ENCODE measurements at regions not wholly inside any gene's neighbourhood (a gene's known extent, or its start where the extent isn't known, plus 50 kb on each side); places are given as distances from the start of the nearest gene placed in this dataset.

- H4K20me1 ChIP-seq (ENCODE audit: insufficient read depth, low read length): no peaks in the 10 kb centered on the region
- Mint-ChIP-seq H3K4me1 (no peaks in the 10 kb centered on the region), H3K36me3 (no peaks in the 10 kb centered on the region), H3K4me3 (no peak overlapping the region), H3K9me3 (peaks cover 2 to 29% (median 12%) of the 10 kb centered on the region in 7 donors), H3K27me3 (ENCODE audit: low read depth in 3 of 3) (peaks cover 0 to 2% (median 0%) of the 10 kb centered on the region in 3 donors), H3K27ac (no peak overlapping the region)
- H3K4me3 ChIP-seq (replicated peaks in 1 of 3; ENCODE audit: low read depth in 2 of 3, low read length in 3 of 3): no peak overlapping the region
- H3K4me1 ChIP-seq (ENCODE audit: control insufficient read depth in 1 of 2, insufficient read depth in 2 of 2, low read length in 2 of 2): no peaks in the 10 kb centered on the region
- no peak overlapping the region for H3K27ac ChIP-seq (ENCODE audit: low read depth in 1 of 2, low read length in 2 of 2)
- H3K27me3 ChIP-seq (ENCODE audit: control insufficient read depth in 2 of 2, insufficient read depth in 2 of 2, low read length in 2 of 2): no peaks in the 10 kb centered on the region
- no peaks in the 10 kb centered on the region for H3K36me3 ChIP-seq (replicated peaks in 1 of 2; ENCODE audit: control insufficient read depth in 1 of 2, insufficient read depth in 2 of 2, low read length in 2 of 2)
- no peak for DNase-seq
- intact Hi-C loops (cut with micrococcal nuclease): no loop called here
- H3K9me3 ChIP-seq (replicated peaks in 1 of 2; ENCODE audit: control insufficient read depth in 1 of 2, insufficient read depth in 1 of 2, low read length in 2 of 2): peaks cover 14 to 16% of the 10 kb centered on the region in 2 donors
- H2AFZ ChIP-seq (ENCODE audit: insufficient read depth, low read depth, low read length, poor library complexity, severe bottlenecking): no peak overlapping the region
- no peaks in the 10 kb centered on the region for H3K79me2 ChIP-seq (ENCODE audit: insufficient read depth, low read length)
- no peak overlapping the region for H3K9ac ChIP-seq (ENCODE audit: insufficient read depth, low read length, poor library complexity, severe bottlenecking)
- TF ChIP-seq, protein P1, sequence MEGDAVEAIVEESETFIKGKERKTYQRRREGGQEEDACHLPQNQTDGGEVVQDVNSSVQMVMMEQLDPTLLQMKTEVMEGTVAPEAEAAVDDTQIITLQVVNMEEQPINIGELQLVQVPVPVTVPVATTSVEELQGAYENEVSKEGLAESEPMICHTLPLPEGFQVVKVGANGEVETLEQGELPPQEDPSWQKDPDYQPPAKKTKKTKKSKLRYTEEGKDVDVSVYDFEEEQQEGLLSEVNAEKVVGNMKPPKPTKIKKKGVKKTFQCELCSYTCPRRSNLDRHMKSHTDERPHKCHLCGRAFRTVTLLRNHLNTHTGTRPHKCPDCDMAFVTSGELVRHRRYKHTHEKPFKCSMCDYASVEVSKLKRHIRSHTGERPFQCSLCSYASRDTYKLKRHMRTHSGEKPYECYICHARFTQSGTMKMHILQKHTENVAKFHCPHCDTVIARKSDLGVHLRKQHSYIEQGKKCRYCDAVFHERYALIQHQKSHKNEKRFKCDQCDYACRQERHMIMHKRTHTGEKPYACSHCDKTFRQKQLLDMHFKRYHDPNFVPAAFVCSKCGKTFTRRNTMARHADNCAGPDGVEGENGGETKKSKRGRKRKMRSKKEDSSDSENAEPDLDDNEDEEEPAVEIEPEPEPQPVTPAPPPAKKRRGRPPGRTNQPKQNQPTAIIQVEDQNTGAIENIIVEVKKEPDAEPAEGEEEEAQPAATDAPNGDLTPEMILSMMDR (IDR thresholded peaks at IDR 0.05): no peak
- no peak overlapping the region for H3K4me2 ChIP-seq (replicated peaks; ENCODE audit: extremely low read depth, low read length, poor library complexity, severe bottlenecking)
- 40% methylated on average over 1 of the region's 3 CpGs for WGBS (ENCODE audit: insufficient coverage)
Observed at GRCh38 chr17:13084420-13084819, 66.6 kb upstream of the ELAC2 start.

DNA sequence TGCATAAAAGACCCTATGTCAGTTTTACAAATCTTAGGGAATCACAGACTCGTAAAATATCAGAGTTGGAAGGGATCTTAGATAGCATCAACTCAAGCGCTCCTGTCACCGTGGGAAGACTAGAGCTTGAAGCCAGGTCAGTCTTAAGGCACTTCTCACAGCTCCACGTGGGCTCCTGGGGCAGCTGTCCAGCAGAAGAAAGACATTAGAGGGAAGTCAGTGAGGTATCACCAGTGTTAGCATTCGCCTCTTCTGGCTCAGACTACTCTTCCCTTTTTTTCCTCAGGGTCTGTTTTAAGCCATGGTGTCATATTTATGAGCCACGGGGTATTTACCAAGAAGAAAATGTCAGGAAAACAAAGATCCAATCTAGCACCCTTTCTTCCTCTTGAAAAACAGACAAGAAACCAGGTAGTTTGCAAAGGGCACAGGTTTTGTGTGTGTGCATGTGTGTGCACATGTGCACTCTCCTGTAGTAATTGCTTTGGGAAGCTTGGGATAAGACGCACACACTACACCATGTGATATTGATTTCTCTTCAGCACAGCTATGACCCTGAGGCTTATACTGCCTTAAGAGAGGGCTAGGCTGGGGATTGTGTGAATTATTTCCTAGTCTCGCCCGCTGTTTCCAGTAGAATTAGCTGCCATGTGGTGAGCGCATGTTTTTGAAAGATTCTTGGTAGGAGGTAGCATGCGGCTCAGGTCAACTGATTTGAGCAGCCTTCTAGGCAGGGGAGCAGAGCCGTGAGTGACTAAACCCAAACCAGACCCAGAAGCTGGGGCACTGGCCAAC lies 61.0 kb upstream of the ELAC2 start:
- Mint-ChIP-seq H3K36me3 (no peaks in the 10 kb centered on the region), H3K9me3 (peaks cover 2 to 24% (median 11%) of the 10 kb centered on the region in 7 donors), H3K4me1 (no peaks in the 10 kb centered on the region), H3K27ac (no peak overlapping the region), H3K4me3 (no peak overlapping the region), H3K27me3 (ENCODE audit: low read depth in 3 of 3) (peaks cover 0 to 3% (median 2%) of the 10 kb centered on the region in 3 donors)
- Histone ChIP-seq H4K20me1 (ENCODE audit: insufficient read depth, low read length) (no peaks in the 10 kb centered on the region), H3K27me3 (ENCODE audit: control insufficient read depth in 2 of 2, insufficient read depth in 2 of 2, low read length in 2 of 2) (no peaks in the 10 kb centered on the region), H3K9me3 (replicated peaks in 1 of 2; ENCODE audit: control insufficient read depth in 1 of 2, insufficient read depth in 1 of 2, low read length in 2 of 2) (peaks cover 14 to 21% of the 10 kb centered on the region in 2 donors), H3K4me1 (ENCODE audit: control insufficient read depth in 1 of 2, insufficient read depth in 2 of 2, low read length in 2 of 2) (no peaks in the 10 kb centered on the region), H3K4me3 (replicated peaks in 1 of 3; ENCODE audit: low read depth in 2 of 3, low read length in 3 of 3) (no peak overlapping the region), H3K9ac (ENCODE audit: insufficient read depth, low read length, poor library complexity, severe bottlenecking) (no peak overlapping the region), H3K79me2 (ENCODE audit: insufficient read depth, low read length) (no peaks in the 10 kb centered on the region), H3K27ac (ENCODE audit: low read depth in 1 of 2, low read length in 2 of 2) (no peak overlapping the region), H2AFZ (ENCODE audit: insufficient read depth, low read depth, low read length, poor library complexity, severe bottlenecking) (no peak overlapping the region), H3K4me2 (replicated peaks; ENCODE audit: extremely low read depth, low read length, poor library complexity, severe bottlenecking) (no peak overlapping the region), H3K36me3 (replicated peaks in 1 of 2; ENCODE audit: control insufficient read depth in 1 of 2, insufficient read depth in 2 of 2, low read length in 2 of 2) (no peaks in the 10 kb centered on the region)
- intact Hi-C loops (cut with micrococcal nuclease): no loop called here
- DNase-seq: no peak
- TF ChIP-seq, protein P1 (IDR thresholded peaks at IDR 0.05): no peak
- 90% methylated on average over 6 of the region's 12 CpGs for WGBS (ENCODE audit: insufficient coverage)

Measured in CD14-positive monocyte (primary cell).